GM12874 (cell line): ENCODE measurements at regions not wholly inside any gene's neighbourhood (a gene's known extent, or its start where the extent isn't known, plus 50 kb on each side); places are given as distances from the start of the nearest gene placed in this dataset.

Source experiments
- TF ChIP-seq, protein P1 (sequence below): IDR thresholded peaks from 2 replicates; pipeline ENCODE4 v1.5.1; 2011; ENCODE audit warnings: low read depth, mild to moderate bottlenecking, control low read depth, low read length, moderate library complexity; ENCODE audit not compliant: insufficient read depth

DNA sequence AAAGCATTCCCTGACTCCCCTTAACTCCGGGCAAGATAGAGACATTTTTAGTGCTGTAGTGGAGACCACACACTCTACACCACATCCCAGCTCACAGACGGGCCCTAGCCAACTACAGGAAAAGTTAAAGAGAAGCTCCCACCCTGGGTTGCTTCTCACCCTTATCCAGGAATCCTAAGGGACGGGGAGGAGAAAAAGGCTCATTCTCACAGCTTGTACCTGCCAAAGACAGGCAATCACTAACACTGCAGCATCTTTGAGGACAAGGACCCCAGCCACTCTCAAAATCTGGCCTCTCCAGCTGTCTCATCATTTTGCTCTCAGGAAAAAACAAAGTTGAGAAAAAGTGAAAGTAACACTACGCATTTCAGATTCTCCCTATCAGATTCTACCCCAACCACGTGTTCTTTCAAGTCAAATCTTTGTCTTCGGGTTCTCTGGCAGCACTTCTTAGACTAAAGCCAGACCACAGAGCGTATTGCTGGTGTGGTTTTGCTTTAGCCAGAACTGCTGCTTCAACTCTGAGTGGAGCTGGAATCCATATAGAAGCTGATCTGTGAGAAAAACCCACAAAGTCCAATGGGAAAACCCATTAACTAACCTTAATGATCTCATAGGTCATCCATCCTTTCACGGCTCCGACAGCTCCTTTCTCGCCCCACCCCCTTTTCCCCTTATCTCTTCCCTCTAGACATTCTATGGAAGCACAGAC, 605.9 kb upstream of the DIPK2B start:
- TF ChIP-seq, protein P1, sequence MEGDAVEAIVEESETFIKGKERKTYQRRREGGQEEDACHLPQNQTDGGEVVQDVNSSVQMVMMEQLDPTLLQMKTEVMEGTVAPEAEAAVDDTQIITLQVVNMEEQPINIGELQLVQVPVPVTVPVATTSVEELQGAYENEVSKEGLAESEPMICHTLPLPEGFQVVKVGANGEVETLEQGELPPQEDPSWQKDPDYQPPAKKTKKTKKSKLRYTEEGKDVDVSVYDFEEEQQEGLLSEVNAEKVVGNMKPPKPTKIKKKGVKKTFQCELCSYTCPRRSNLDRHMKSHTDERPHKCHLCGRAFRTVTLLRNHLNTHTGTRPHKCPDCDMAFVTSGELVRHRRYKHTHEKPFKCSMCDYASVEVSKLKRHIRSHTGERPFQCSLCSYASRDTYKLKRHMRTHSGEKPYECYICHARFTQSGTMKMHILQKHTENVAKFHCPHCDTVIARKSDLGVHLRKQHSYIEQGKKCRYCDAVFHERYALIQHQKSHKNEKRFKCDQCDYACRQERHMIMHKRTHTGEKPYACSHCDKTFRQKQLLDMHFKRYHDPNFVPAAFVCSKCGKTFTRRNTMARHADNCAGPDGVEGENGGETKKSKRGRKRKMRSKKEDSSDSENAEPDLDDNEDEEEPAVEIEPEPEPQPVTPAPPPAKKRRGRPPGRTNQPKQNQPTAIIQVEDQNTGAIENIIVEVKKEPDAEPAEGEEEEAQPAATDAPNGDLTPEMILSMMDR: no peak

DNA sequence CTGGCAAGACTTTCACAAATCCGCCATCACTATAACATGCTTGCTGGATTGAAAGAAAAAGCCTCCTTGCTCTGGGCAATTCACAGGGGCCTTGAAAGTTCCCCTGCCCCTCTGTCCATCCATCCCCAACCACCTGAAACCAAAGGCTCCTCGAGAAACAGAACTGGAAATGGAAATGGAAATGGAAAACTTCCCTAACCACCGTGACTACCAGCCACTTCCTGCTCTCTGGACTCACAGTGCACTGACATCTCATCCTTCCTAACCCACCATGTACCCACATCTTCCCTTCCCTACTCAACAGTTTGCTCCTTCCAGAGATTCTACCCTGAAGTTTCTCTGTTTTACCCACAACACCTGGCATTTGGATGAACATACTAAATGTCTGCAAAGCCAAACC, 603.6 kb upstream of the DIPK2B start:
- TF ChIP-seq, protein P1: no peak

DNA sequence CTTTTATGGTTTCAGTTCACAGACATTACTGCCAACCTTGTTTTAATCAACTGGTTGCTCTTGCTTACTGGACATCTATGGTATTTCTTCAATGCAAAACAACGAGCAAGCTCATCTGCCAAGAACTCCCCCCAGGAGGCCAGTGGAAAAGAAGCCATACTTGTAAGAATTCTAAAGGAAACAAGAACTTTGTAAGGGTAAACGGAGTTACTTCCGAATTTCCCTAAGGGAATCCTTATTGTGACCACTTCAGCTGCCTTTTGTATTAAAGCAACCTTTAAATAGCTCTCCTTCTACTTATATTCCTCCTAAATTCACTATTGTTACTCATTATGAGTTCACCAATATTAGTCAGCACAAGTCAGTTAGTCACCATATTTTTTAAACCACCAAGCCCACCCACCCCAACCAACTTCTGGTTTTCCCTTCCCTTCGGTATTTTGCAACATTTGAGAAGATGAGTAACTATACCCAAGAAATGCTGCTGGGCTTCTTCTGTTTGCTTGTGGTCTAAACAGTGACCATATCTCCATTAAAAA, 602.8 kb upstream of the DIPK2B start:
- TF ChIP-seq, protein P1: no peak

DNA sequence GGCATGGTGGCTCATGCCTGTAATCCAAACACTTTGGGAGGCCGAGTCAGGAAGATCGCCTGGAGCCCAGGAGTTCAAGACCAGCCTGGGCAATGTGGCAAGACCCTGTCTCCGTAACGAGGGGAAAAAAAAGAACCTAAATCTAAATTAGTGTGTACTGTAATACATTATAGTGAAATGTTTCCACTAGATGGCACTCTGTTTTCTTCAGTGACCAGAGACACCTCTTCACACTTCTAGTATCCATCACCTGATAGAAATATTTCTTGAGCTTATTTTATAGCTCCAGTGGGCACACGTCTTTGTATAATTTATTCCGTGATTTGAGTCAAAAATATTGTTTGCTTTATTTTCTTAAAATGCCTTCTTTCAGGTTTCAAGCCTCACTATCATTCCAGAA, 600.9 kb upstream of the DIPK2B start:
- TF ChIP-seq, protein P1: no peak

DNA sequence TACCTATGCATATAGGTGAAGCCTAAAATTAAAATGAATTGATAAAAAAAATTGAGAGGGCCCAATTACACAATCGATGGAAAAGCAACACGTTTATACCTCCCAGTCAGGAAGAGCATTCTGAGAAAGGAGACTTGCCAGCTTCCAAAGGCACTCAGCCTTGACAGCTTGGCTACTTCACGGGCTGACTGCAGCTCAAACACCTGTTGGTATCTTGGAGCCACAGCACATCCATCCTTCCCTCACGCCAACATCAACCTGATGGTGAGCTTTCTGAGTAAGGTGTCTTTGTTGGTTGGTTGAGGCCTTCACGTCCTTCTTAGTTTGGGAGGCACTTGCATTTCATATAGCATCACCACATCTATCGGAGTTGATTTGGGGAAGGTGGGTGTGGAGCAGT, 598.9 kb upstream of the DIPK2B start:
- TF ChIP-seq, protein P1: no peak

DNA sequence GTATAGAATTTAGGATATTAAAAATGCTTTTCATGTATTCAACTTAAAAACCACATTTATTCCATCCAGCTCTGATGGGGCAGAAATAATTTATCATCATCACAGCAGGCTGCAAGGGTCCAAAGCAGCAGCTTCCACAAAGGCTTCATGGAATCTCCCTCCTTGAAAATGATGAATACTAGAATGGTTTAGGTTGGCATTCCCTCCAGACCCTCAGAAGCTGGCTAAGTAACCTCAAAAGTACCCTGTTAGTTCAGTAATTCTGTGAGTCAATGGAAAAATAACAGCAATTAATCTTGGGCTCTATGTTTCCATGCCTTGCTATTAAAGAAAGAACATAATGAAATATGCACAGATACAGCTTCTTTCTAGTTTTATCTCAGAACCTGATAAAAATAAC, 594.9 kb upstream of the DIPK2B start:
- TF ChIP-seq, protein P1: no peak

DNA sequence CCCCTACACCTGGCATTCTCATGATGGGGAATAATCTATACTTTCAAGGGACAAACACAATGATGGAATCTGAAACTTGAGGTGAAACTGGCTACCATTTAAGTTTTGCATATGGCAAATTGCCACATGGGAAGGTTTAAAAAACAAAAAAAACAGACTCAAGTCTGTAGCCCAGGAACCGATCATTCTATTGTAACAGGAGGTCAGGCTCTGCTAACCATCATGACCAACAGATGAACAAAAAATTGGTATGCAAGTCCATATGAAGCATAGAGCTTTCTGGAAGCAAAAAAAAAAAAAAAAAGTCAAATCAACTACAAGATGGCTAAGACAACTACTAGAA, 594.3 kb upstream of the DIPK2B start:
- TF ChIP-seq, protein P1: no peak
